NCI-H128 (cell line): ENCODE measurements at regions not wholly inside any gene's neighbourhood (a gene's known extent, or its start where the extent isn't known, plus 50 kb on each side); places are given as distances from the start of the nearest gene placed in this dataset.

Experiments
- DNase-seq: peaks from one replicate; lab custom pipeline; 2025; ENCODE audit not compliant: unreplicated experiment; lab: John Stamatoyannopoulos, UW

GRCh38 chr17:77708049-77708448, 250.5 kb upstream of the TNRC6C start:
- no peak for DNase-seq

GRCh38 chr17:77708936-77709335, 249.6 kb upstream of the TNRC6C start:
- DNase-seq, result no peak

- DNase-seq, result no peak
Measured at GRCh38 chr17:77709594-77709993, 248.9 kb upstream of the TNRC6C start.

GRCh38 chr17:77712578-77712977, 245.9 kb upstream of the TNRC6C start:
- DNase-seq, result no peak

- no peak for DNase-seq
Measured at GRCh38 chr17:77716289-77716926, 242.1 kb upstream of the TNRC6C start.

- no peak for DNase-seq
Measured at GRCh38 chr17:77717941-77718668, 240.4 kb upstream of the TNRC6C start.

GRCh38 chr17:77718669-77718961, 239.9 kb upstream of the TNRC6C start:
- no peak for DNase-seq

- DNase-seq, result no peak
Measured at GRCh38 chr17:77719806-77720205, 238.7 kb upstream of the TNRC6C start.

GRCh38 chr17:77720946-77721845, 237.3 kb upstream of the TNRC6C start:
- DNase-seq, result no peak

- DNase-seq, result no peak
Measured at GRCh38 chr17:77721846-77722160, 236.7 kb upstream of the TNRC6C start.

- no peak for DNase-seq
Measured at GRCh38 chr17:77722366-77722765, 236.1 kb upstream of the TNRC6C start.

GRCh38 chr17:77723071-77723908, 235.2 kb upstream of the TNRC6C start:
- no peak for DNase-seq

- no peak for DNase-seq
Measured at GRCh38 chr17:77723909-77724875, 234.3 kb upstream of the TNRC6C start.

- DNase-seq, result peak; percentile 23
Measured at GRCh38 chr17:77724876-77725615, 233.5 kb upstream of the TNRC6C start.

- DNase-seq, result no peak
Measured at GRCh38 chr17:77725846-77726245, 232.7 kb upstream of the TNRC6C start.

- no peak for DNase-seq
Measured at GRCh38 chr17:77726549-77727006, 231.9 kb upstream of the TNRC6C start.

- no peak for DNase-seq
Measured at GRCh38 chr17:77727037-77727615, 231.4 kb upstream of the TNRC6C start.

GRCh38 chr17:77728474-77728795, 230.1 kb upstream of the TNRC6C start:
- no peak for DNase-seq

- no peak for DNase-seq
Measured at GRCh38 chr17:77728871-77729270, 229.6 kb upstream of the TNRC6C start.
